Nephron progenitor cell (in vitro differentiated cells): ENCODE measurements at regions not wholly inside any gene's neighbourhood (a gene's known extent, or its start where the extent isn't known, plus 50 kb on each side); places are given as distances from the start of the nearest gene placed in this dataset.
A peak's percentile ranks its signal among the peaks of the same experiment; 100 is the strongest.

Source experiments
- DNase-seq: peaks from one replicate; pipeline ENCODE4 v3.0.0; 2021
- H3K27ac Mint-ChIP-seq: 2 replicates; pipeline ENCODE4 v1.8.0; 2021; ENCODE audit warnings: mild to moderate bottlenecking, moderate library complexity, mixed read lengths
- H3K27me3 Mint-ChIP-seq: 2 replicates; pipeline ENCODE4 v1.8.0; 2021; ENCODE audit warnings: mild to moderate bottlenecking, low read depth, mixed read lengths; ENCODE audit not compliant: poor library complexity
- H3K36me3 Mint-ChIP-seq: 2 replicates; pipeline ENCODE4 v1.8.0; 2021; ENCODE audit warnings: low read depth, mixed read lengths
- H3K4me1 Mint-ChIP-seq: 2 replicates; pipeline ENCODE4 v1.8.0; 2021; ENCODE audit warnings: mixed read lengths
- H3K4me3 Mint-ChIP-seq: 2 replicates; pipeline ENCODE4 v1.8.0; 2021; ENCODE audit warnings: mild to moderate bottlenecking, moderate library complexity, mixed read lengths
- H3K9me3 Mint-ChIP-seq: 2 replicates; pipeline ENCODE4 v1.8.0; 2021; ENCODE audit warnings: mild to moderate bottlenecking, moderate library complexity, mixed read lengths
- CTCF ChIP-seq: fragments of 200-600 bp; sonication (generic); IDR thresholded peaks from 2 replicates; pipeline ENCODE4 v1.5.0; 2021; ENCODE audit warnings: antibody characterized with exemption

DNA sequence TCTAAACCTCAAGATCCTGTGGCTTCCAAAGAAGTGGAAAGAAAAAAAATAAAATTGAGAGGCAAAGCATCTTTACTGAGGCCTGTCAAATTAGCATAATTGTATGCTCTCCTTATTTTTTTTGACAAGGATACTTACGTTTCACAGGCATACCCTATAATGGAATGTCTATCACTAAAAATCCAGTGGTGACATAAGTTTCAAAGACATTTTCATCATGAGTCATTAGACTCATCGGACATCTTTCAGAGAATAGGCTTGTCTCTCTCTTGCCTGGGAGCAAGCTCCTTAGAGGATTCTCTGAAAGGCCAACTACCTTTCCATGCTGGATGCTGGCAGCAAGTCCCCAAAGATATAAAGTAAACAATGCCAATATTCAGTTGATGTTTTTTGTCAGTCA, 380.7 kb upstream of the STEAP1 start:
- Mint-ChIP-seq H3K4me3 (no peak overlapping the region), H3K9me3 (no peaks in the 10 kb centered on the region), H3K27ac (no peak overlapping the region), H3K27me3 (no peaks in the 10 kb centered on the region), H3K4me1 (no peaks in the 10 kb centered on the region), H3K36me3 (no peaks in the 10 kb centered on the region)
- DNase-seq: no peak
- TF ChIP-seq CTCF: no peak

GRCh38 chr7:89775459-89775858, 378.8 kb upstream of the STEAP1 start:
- TF ChIP-seq CTCF: no peak
- no peaks in the 10 kb centered on the region for H3K4me1 Mint-ChIP-seq
- no peaks in the 10 kb centered on the region for H3K36me3 Mint-ChIP-seq
- H3K4me3 Mint-ChIP-seq: no peak overlapping the region
- peaks cover 5% of the 10 kb centered on the region for H3K27me3 Mint-ChIP-seq
- H3K9me3 Mint-ChIP-seq: no peaks in the 10 kb centered on the region
- no peak overlapping the region for H3K27ac Mint-ChIP-seq
- DNase-seq: no peak

DNA sequence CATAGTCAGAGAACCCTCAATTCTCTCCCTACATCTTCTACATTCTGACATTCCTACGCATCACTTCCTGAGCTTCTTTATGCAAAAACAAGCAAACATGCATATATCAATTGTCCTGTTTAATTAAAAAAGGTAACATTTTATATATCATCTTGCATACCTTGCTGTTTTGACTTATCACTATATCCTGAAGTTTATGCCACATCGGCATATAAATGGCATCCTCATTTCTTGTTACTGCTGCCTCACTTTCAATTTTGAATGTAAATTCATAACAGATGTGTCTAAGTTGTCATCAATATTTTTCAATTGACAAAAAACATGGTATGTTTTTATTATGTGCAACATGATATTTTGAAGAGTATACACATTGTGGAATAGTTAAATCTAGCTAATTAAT, 377.3 kb upstream of the STEAP1 start:
- Mint-ChIP-seq H3K4me1 (no peaks in the 10 kb centered on the region), H3K36me3 (no peaks in the 10 kb centered on the region), H3K27ac (no peak overlapping the region), H3K4me3 (no peak overlapping the region), H3K27me3 (peaks cover 6% of the 10 kb centered on the region), H3K9me3 (no peaks in the 10 kb centered on the region)
- TF ChIP-seq CTCF: no peak
- no peak for DNase-seq

DNA sequence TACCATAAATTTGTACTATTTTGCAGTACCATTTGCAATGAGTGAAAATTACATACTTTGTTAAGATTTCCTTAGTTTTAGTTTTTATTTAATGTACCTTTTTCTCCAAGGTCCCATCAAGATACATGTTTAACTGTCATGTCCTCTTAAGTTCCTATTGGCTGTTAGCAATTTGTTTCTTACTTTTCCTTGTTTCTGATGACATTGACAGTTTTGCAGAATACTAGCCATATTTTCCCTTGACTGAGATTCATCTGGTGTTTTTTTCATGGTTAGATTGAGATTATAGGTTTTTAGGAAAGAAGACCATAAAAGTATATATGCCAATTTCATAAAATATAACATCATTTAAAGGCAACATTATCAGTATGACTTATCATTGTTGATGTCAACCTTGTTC, 376.8 kb upstream of the STEAP1 start:
- Mint-ChIP-seq H3K27me3 (peaks cover 6% of the 10 kb centered on the region), H3K4me1 (no peaks in the 10 kb centered on the region), H3K27ac (no peak overlapping the region), H3K9me3 (no peaks in the 10 kb centered on the region), H3K36me3 (no peaks in the 10 kb centered on the region), H3K4me3 (no peak overlapping the region)
- TF ChIP-seq CTCF: no peak
- DNase-seq: no peak

DNA sequence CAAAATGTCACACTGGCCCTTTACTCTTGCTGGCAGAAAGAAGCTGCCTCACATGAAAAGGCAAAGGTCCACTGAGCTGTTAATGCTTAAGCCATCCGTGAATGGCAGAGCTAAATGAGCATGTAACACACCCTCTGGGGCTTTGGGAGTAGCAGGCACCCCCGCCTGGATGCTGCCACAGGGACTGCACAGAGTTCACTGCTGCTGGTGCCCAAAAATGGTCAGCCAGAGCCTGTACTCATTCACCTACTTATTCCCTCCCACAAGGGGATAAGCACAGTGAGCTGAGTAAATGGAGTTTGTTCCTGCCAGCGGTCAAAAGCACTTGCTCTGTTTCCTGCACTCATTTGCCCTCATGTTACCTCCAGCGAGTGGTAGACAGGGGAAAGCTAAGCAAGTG, 374.0 kb upstream of the STEAP1 start:
- no peak for DNase-seq
- TF ChIP-seq CTCF: no peak
- H3K4me1 Mint-ChIP-seq: no peaks in the 10 kb centered on the region
- peak overlapping the region; percentile 57 for H3K27ac Mint-ChIP-seq
- H3K4me3 Mint-ChIP-seq: no peak overlapping the region
- H3K27me3 Mint-ChIP-seq: peaks cover 6% of the 10 kb centered on the region
- no peaks in the 10 kb centered on the region for H3K9me3 Mint-ChIP-seq
- no peaks in the 10 kb centered on the region for H3K36me3 Mint-ChIP-seq

DNA sequence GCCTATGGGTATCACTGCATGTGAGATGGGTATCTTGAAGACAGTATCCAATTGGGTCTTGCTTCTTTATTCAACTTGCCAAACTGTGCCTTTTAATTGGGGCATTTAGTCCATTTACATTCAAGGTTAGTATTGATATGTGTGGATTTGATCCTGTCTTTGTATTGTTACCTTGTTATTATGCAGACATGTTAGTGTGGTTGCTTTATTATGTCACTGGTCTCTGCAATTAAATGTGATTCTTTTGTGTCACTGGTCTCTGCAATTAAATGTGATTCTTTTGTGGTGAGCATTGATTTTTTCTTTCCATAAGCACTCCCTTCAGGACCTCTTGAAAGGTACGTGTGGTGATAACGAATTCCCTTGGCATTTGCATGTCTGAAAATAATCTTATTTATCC, 357.8 kb upstream of the STEAP1 start:
- H3K4me1 Mint-ChIP-seq: no peaks in the 10 kb centered on the region
- no peak for TF ChIP-seq CTCF
- no peak overlapping the region for H3K4me3 Mint-ChIP-seq
- no peaks in the 10 kb centered on the region for H3K9me3 Mint-ChIP-seq
- H3K36me3 Mint-ChIP-seq: no peaks in the 10 kb centered on the region
- peaks cover 3% of the 10 kb centered on the region for H3K27me3 Mint-ChIP-seq
- no peak overlapping the region for H3K27ac Mint-ChIP-seq
- no peak for DNase-seq
